GM20000 (cell line): ENCODE measurements at regions not wholly inside any gene's neighbourhood (a gene's known extent, or its start where the extent isn't known, plus 50 kb on each side); places are given as distances from the start of the nearest gene placed in this dataset.

Experiments
- DNase-seq: peaks from one replicate; pipeline ENCODE4 v3.0.0; 2012; ENCODE audit warnings: low spot score
- CTCF ChIP-seq: IDR thresholded peaks from 2 replicates; pipeline ENCODE4 v1.5.1; 2012; ENCODE audit warnings: mild to moderate bottlenecking, control low read depth; ENCODE audit errors: extremely low read depth, missing control alignments

DNA sequence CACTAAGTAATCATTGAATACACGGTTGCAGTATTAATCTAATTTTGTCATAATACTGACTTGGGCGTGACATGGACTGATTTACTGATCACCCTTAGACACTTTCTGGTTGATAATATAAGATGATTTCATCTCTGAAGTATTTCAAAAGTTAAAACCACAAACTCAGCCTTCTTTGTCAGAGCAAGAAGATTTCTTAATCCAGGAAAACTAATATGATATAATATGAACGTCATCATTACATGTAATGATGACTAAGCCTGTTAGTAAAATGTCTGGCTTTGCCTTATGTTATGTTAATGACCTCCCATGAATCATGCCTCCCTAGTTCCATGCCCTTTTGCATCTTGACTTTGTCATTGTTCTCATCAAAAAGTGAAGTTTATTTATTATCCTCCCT is 1325.0 kb upstream of the CDH2 start:
- no peak for TF ChIP-seq CTCF
- no peak for DNase-seq

DNA sequence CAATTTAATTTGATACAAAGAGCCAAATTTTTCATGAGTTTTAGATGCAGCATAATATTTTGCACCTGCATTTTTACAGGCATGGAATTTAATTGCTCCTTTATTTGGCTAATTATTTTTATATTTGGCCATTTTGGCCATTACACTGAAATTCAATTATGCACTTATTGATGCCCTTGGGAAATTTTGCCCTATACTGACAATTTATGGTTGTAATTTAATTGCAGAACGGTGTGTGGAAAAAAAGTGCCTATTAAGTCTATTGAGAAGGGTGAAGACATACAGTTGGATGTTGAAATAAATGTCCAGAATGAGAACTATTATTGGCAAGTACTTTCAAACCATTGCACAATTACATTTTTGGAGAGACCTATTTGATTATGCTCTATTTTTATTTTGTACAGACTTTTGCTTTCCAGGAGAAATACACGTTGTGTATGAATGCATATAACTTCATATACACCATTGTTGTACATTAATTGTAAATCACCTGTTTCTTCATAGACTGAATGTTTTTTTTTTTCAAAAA is 1319.3 kb upstream of the CDH2 start:
- TF ChIP-seq CTCF = no peak

DNA sequence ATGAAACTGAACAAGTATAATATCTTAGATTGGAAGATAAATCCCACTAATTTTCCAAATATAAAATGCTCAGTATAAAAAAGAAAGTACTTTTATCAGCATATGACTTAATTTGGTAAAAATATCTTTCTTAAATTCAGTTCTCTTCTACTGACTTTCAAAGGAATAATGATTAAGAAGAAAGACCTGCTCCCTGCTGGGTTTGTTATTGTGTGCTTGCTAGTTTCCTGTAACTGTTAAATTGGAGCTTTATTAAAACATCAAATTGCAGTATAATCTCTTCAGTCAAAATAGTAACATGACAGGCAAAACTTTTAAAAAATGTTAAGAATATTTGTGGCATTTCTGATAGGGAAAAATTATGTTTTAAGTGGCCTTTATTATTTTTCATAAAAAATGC is 1317.4 kb upstream of the CDH2 start:
- DNase-seq = no peak
- no peak for TF ChIP-seq CTCF

More for the DNA sequence above, 1319.3 kb upstream of the CDH2 start:
- DNase-seq = no peak

- no peak for TF ChIP-seq CTCF
- DNase-seq = no peak
Measured at GRCh38 chr18:29491907-29492306, 1315.0 kb upstream of the CDH2 start.

GRCh38 chr18:29488617-29489016 is 1311.7 kb upstream of the CDH2 start:
- DNase-seq = no peak
- TF ChIP-seq CTCF = no peak

- no peak for DNase-seq
- TF ChIP-seq CTCF = no peak
Measured at GRCh38 chr18:29465526-29465925, 1288.6 kb upstream of the CDH2 start.

GRCh38 chr18:29459972-29460371 is 1283.0 kb upstream of the CDH2 start:
- no peak for TF ChIP-seq CTCF
- no peak for DNase-seq
